H9 (cell line): ENCODE measurements at regions not wholly inside any gene's neighbourhood (a gene's known extent, or its start where the extent isn't known, plus 50 kb on each side); places are given as distances from the start of the nearest gene placed in this dataset.

Experiments used
- DNase-seq: peaks from one replicate; pipeline ENCODE4 v3.0.0-alpha.2; 2017
- H2AFZ ChIP-seq: one replicate; pipeline ENCODE4 v1.6.1; 2013; ENCODE audit warnings: mild to moderate bottlenecking, low read length, control low read depth, moderate library complexity
- H2AK5ac ChIP-seq: 2 replicates; pipeline ENCODE4 v1.6.1; 2013; ENCODE audit warnings: low read length, control low read depth, mixed read lengths; ENCODE audit not compliant: insufficient read length
- H2BK120ac ChIP-seq: one replicate; pipeline ENCODE4 v1.6.1; 2013; ENCODE audit warnings: low read depth, mild to moderate bottlenecking, low read length, control low read depth, inconsistent platforms; ENCODE audit not compliant: poor library complexity, severe bottlenecking
- H2BK12ac ChIP-seq: 2 replicates; pipeline ENCODE4 v1.6.1; 2013; ENCODE audit warnings: low read length, control low read depth, mixed read lengths, low read depth; ENCODE audit not compliant: insufficient read length
- H2BK15ac ChIP-seq: 2 replicates; pipeline ENCODE4 v1.6.1; 2013; ENCODE audit warnings: low read depth, low read length, control low read depth
- H2BK20ac ChIP-seq: one replicate; pipeline ENCODE4 v1.6.1; 2013; ENCODE audit warnings: low read depth, mild to moderate bottlenecking, low read length, control low read depth, inconsistent platforms; ENCODE audit not compliant: poor library complexity, severe bottlenecking
- H2BK5ac ChIP-seq: 2 replicates; pipeline ENCODE4 v1.6.1; 2013; ENCODE audit warnings: low read length, control low read depth, mixed read lengths; ENCODE audit not compliant: insufficient read length
- H3K14ac ChIP-seq: 2 replicates; pipeline ENCODE4 v1.6.1; 2013; ENCODE audit warnings: low read length, control low read depth; ENCODE audit not compliant: insufficient read depth
- H3K18ac ChIP-seq: 2 replicates; pipeline ENCODE4 v1.6.1; 2013; ENCODE audit warnings: low read depth, mild to moderate bottlenecking, mixed read lengths, low read length, control low read depth; ENCODE audit not compliant: insufficient read length
- H3K23ac ChIP-seq: 2 replicates; pipeline ENCODE4 v1.6.1; 2013; ENCODE audit warnings: low read length, control low read depth, mixed read lengths, low read depth; ENCODE audit not compliant: insufficient read length
- H3K23me2 ChIP-seq: 2 replicates; pipeline ENCODE4 v1.6.1; 2013; ENCODE audit warnings: low read depth, mild to moderate bottlenecking, mixed read lengths, low read length, control low read depth; ENCODE audit not compliant: insufficient read length, poor library complexity, severe bottlenecking
- H3K27ac ChIP-seq: 2 replicates; pipeline ENCODE4 v1.5.1; 2013; ENCODE audit warnings: low read length, control low read depth, mixed read lengths, low read depth; ENCODE audit not compliant: insufficient read length
- H3K27me3 ChIP-seq: 2 replicates; pipeline ENCODE4 v1.6.1; 2013; ENCODE audit warnings: low read length, control low read depth, inconsistent platforms; ENCODE audit not compliant: insufficient read depth
- H3K4ac ChIP-seq: 2 replicates; pipeline ENCODE4 v1.6.1; 2013; ENCODE audit warnings: low read depth, mild to moderate bottlenecking, control low read depth, inconsistent platforms, low read length, moderate library complexity
- H3K4me1 ChIP-seq: 2 replicates; pipeline ENCODE4 v1.6.1; 2013; ENCODE audit warnings: low read length, control low read depth, inconsistent platforms; ENCODE audit not compliant: insufficient read depth
- H3K4me2 ChIP-seq: 2 replicates; pipeline ENCODE4 v1.6.1; 2013; ENCODE audit warnings: low read length, control low read depth, mixed read lengths; ENCODE audit not compliant: insufficient read length, insufficient read depth
- H3K56ac ChIP-seq: 2 replicates; pipeline ENCODE4 v1.6.1; 2013; ENCODE audit warnings: low read depth, mild to moderate bottlenecking, mixed read lengths, low read length, control low read depth; ENCODE audit not compliant: insufficient read length
- H3K79me1 ChIP-seq: 2 replicates; pipeline ENCODE4 v1.6.1; 2013; ENCODE audit warnings: low read depth, mild to moderate bottlenecking, moderate library complexity, low read length, control low read depth, inconsistent platforms; ENCODE audit not compliant: insufficient read depth, poor library complexity, severe bottlenecking
- H3K79me2 ChIP-seq: 2 replicates; pipeline ENCODE4 v1.6.1; 2013; ENCODE audit warnings: low read length, control low read depth, inconsistent platforms; ENCODE audit not compliant: insufficient read depth
- H3K9ac ChIP-seq: 2 replicates; pipeline ENCODE4 v1.6.1; 2013; ENCODE audit warnings: low read length, control low read depth, mixed read lengths; ENCODE audit not compliant: insufficient read length; ENCODE audit errors: extremely low read depth
- H3K9me3 ChIP-seq: one replicate; pipeline ENCODE4 v1.6.1; 2013; ENCODE audit warnings: low read depth, low read length, inconsistent platforms; ENCODE audit not compliant: control insufficient read depth
- H3T11ph ChIP-seq: one replicate; pipeline ENCODE4 v1.6.1; 2013; ENCODE audit warnings: mild to moderate bottlenecking, low read length, control low read depth, inconsistent platforms
- H4K20me1 ChIP-seq: one replicate; pipeline ENCODE4 v1.6.1; 2013; ENCODE audit not compliant: control insufficient read depth, insufficient read length, insufficient read depth
- H4K5ac ChIP-seq: 2 replicates; pipeline ENCODE4 v1.6.1; 2013; ENCODE audit warnings: low read depth, mild to moderate bottlenecking, mixed read lengths, low read length, control low read depth; ENCODE audit not compliant: insufficient read length
- H4K8ac ChIP-seq: replicated peaks from 2 replicates; pipeline ENCODE4 v1.6.1; 2013; ENCODE audit warnings: low read length, control low read depth, mixed read lengths, low read depth; ENCODE audit not compliant: insufficient read length
- H4K91ac ChIP-seq: 2 replicates; pipeline ENCODE4 v1.6.1; 2013; ENCODE audit warnings: low read depth, mild to moderate bottlenecking, moderate library complexity, mixed read lengths, low read length, control low read depth; ENCODE audit not compliant: insufficient read length
- H3K27ac Mint-ChIP-seq, 3 experiments: 2 replicates in 2 of 3; 3 replicates in 1 of 3; pipeline ENCODE4 v1.8.0; 2020 to 2021; ENCODE audit warnings: mixed read lengths in 3 of 3, mild to moderate bottlenecking in 1 of 3, moderate library complexity in 1 of 3
- H3K27me3 Mint-ChIP-seq: 2 replicates; pipeline ENCODE4 v1.8.0; 2021; ENCODE audit warnings: low read depth, mild to moderate bottlenecking, moderate library complexity, mixed read lengths
- H3K36me3 Mint-ChIP-seq, 3 experiments: 2 replicates in 2 of 3; 3 replicates in 1 of 3; pipeline ENCODE4 v1.8.0; 2020 to 2021; ENCODE audit warnings: low read depth in 3 of 3, mixed read lengths in 3 of 3; ENCODE audit not compliant: insufficient read depth in 1 of 3
- H3K4me1 Mint-ChIP-seq, 2 experiments: 2 replicates each; pipeline ENCODE4 v1.8.0; 2020; ENCODE audit warnings: mixed read lengths in 2 of 2
- H3K4me3 Mint-ChIP-seq, 2 experiments: 2 replicates in 1 of 2; 3 replicates in 1 of 2; pipeline ENCODE4 v1.8.0; 2020 to 2021; ENCODE audit warnings: mild to moderate bottlenecking in 2 of 2, mixed read lengths in 2 of 2, moderate library complexity in 1 of 2
- H3K9me3 Mint-ChIP-seq, 2 experiments: 2 replicates in 1 of 2; 3 replicates in 1 of 2; pipeline ENCODE4 v1.8.0; 2020; ENCODE audit warnings: mild to moderate bottlenecking in 2 of 2, mixed read lengths in 2 of 2, moderate library complexity in 1 of 2
- CTCF ChIP-seq: fragments of 200-600 bp; sonication (generic); conservative IDR thresholded peaks from 3 replicates; pipeline ENCODE4 v1.8.0; 2021; ENCODE audit warnings: antibody characterized with exemption, mild to moderate bottlenecking
- WGBS: extraction: QIAGEN DNeasy Blood & Tissue Kit; methylation state at CpG from one replicate; pipeline ENCODE4 v1.1.7; 2013; ENCODE audit warnings: missing lambda C conversion rate, low lambda C conversion rate, mixed read lengths; ENCODE audit not compliant: insufficient read length; ENCODE audit errors: extremely low coverage; 5-methylcytosine and 5-hydroxymethylcytosine counted together

GRCh38 chr20:62531046-62531838, 55.4 kb upstream of the GATA5 start:
- Histone ChIP-seq H2BK5ac (no peak overlapping the region), H3K27ac (no peak overlapping the region), H3K9me3 (no peaks in the 10 kb centered on the region), H3K23ac (no peak overlapping the region), H2BK20ac (no peak overlapping the region), H4K91ac (no peak overlapping the region), H3K18ac (no peak overlapping the region), H3K79me2 (no peaks in the 10 kb centered on the region), H4K20me1 (no peaks in the 10 kb centered on the region), H2AFZ (no peak overlapping the region), H3K4ac (no peak overlapping the region), H3K4me2 (no peak overlapping the region), H3T11ph (no peak overlapping the region), H4K8ac (no peak overlapping the region), H3K79me1 (no peaks in the 10 kb centered on the region), H3K27me3 (no peaks in the 10 kb centered on the region), H3K9ac (no peak overlapping the region), H3K4me1 (no peaks in the 10 kb centered on the region), H3K14ac (no peak overlapping the region), H4K5ac (no peak overlapping the region), H2BK15ac (no peak overlapping the region), H3K56ac (no peak overlapping the region), H3K23me2 (no peaks in the 10 kb centered on the region), H2BK120ac (no peak overlapping the region), H2BK12ac (no peak overlapping the region), H2AK5ac (no peak overlapping the region)
- Mint-ChIP-seq H3K9me3 (no peaks in the 10 kb centered on the region), H3K27me3 (peaks cover 2% of the 10 kb centered on the region; the same call in 1 of the 2 replicates), H3K36me3 (no peaks in the 10 kb centered on the region), H3K4me1 (peaks cover 0 to 17% of the 10 kb centered on the region in 2 experiments; a peak in 2 of 4 replicates), H3K27ac (peak overlapping the region in 1 of 3 experiments; percentile 92; a peak in 2 of 7 replicates), H3K4me3 (no peak overlapping the region)
- WGBS = no CpG with 5 or more reads among the region's 23 CpGs
- no peak for DNase-seq
- no peak for TF ChIP-seq CTCF
